ENCODE measurements at regions not wholly inside any gene's neighbourhood (a gene's known extent, or its start where the extent isn't known, plus 50 kb on each side); places are given as distances from the start of the nearest gene placed in this dataset.
A peak's percentile ranks its signal among the peaks of the same experiment; 100 is the strongest.

DNA sequence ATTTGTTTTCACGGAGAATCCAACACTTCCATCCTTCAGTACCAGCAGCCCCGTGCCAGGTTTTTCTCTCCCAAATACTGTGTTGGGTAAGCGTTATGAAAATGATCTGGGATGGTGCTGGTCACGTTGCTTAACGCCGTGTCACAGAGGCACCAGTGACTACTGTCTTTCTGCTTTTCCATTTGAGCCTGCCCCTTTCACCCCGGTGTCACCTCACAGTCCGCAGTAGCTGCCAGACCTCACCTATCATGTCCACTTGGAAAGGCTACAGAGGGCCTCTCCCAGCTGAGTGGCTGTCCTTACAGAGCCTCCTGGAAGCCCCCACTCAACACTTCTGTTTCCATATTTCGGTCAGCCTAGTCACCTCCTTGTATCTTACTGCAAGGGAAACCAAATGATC is 176.5 kb upstream of the ARID1B start:
- peak overlapping the region; percentile 10 for H3K4me3 Mint-ChIP-seq (ENCODE audit: unreplicated experiment)
- H3K4me1 Mint-ChIP-seq (ENCODE audit: low read depth, unreplicated experiment) = peaks cover 38% of the 10 kb centered on the region
- no peak for DNase-seq
- peaks cover 10% of the 10 kb centered on the region for H3K9me3 Mint-ChIP-seq (ENCODE audit: unreplicated experiment)
- peak overlapping the region; percentile 65 for H3K27ac Mint-ChIP-seq (ENCODE audit: unreplicated experiment)
- TF ChIP-seq, protein P1, sequence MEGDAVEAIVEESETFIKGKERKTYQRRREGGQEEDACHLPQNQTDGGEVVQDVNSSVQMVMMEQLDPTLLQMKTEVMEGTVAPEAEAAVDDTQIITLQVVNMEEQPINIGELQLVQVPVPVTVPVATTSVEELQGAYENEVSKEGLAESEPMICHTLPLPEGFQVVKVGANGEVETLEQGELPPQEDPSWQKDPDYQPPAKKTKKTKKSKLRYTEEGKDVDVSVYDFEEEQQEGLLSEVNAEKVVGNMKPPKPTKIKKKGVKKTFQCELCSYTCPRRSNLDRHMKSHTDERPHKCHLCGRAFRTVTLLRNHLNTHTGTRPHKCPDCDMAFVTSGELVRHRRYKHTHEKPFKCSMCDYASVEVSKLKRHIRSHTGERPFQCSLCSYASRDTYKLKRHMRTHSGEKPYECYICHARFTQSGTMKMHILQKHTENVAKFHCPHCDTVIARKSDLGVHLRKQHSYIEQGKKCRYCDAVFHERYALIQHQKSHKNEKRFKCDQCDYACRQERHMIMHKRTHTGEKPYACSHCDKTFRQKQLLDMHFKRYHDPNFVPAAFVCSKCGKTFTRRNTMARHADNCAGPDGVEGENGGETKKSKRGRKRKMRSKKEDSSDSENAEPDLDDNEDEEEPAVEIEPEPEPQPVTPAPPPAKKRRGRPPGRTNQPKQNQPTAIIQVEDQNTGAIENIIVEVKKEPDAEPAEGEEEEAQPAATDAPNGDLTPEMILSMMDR (IDR thresholded peaks at IDR 0.05; ENCODE audit: partially characterized antibody, unreplicated experiment) = no peak
- H3K36me3 Mint-ChIP-seq (ENCODE audit: unreplicated experiment) = no peaks in the 10 kb centered on the region
- H3K27me3 Mint-ChIP-seq (ENCODE audit: unreplicated experiment) = peaks cover 5% of the 10 kb centered on the region

DNA sequence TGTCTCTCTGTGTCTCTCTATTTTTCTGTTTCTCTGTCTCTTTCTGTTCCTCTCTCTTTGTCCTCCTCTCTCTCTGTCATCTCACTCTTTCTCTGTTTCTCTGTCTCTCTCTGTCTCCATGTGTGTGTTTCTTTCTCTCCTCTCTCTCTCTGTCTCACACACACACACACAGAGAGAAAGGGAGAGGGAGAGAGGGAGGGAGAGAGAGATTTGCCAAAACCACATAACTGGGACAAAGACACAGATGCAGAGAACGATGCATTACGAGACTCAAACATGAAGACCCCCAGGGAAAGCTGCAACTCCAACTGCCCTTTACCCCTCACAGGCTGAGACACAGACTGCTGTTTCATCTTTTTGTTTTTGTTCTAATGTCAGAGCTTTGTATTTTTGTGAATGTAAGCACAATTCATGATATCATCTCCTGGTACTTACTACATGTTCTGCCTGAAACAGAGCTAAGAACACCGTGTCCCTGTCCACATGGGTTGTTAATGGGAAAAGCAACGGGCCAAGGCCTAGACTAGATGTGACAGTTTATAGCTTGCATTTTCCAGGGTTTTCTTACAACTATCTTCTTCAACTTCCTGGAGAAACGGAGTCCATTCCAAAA is 177.1 kb upstream of the ARID1B start:
- Mint-ChIP-seq H3K27ac (ENCODE audit: unreplicated experiment) (peak overlapping the region; percentile 65), H3K4me1 (ENCODE audit: low read depth, unreplicated experiment) (peaks cover 38% of the 10 kb centered on the region), H3K36me3 (ENCODE audit: unreplicated experiment) (no peaks in the 10 kb centered on the region), H3K27me3 (ENCODE audit: unreplicated experiment) (peaks cover 6% of the 10 kb centered on the region), H3K4me3 (ENCODE audit: unreplicated experiment) (no peak overlapping the region), H3K9me3 (ENCODE audit: unreplicated experiment) (peaks cover 10% of the 10 kb centered on the region)
- no peak for DNase-seq
- TF ChIP-seq, protein P1 (IDR thresholded peaks at IDR 0.05; ENCODE audit: partially characterized antibody, unreplicated experiment) = no peak

DNA sequence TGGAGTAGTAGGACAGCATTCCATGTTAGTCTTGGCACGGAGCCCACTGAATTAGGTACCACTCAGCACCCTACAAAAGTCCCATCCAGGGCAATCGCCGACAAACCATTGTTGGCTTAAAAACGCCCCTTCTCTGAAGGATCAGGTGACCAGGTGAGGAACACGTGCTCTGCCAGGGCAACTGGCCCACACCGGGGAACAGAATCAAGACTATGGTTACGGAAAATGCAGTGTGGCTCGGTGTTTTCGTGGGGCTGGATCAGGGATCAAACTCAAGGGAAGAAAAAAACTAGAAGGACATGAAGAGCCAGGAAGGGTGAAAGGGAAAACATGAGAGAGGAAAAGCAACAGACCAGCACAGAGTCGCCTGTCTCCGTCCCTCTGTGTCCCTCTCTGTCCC is 177.8 kb upstream of the ARID1B start:
- TF ChIP-seq, protein P1 (IDR thresholded peaks at IDR 0.05; ENCODE audit: partially characterized antibody, unreplicated experiment) = no peak
- Mint-ChIP-seq H3K4me1 (ENCODE audit: low read depth, unreplicated experiment) (peaks cover 38% of the 10 kb centered on the region), H3K36me3 (ENCODE audit: unreplicated experiment) (no peaks in the 10 kb centered on the region), H3K27me3 (ENCODE audit: unreplicated experiment) (peaks cover 9% of the 10 kb centered on the region), H3K27ac (ENCODE audit: unreplicated experiment) (no peak overlapping the region), H3K4me3 (ENCODE audit: unreplicated experiment) (no peak overlapping the region), H3K9me3 (ENCODE audit: unreplicated experiment) (peaks cover 6% of the 10 kb centered on the region)
- no peak for DNase-seq

DNA sequence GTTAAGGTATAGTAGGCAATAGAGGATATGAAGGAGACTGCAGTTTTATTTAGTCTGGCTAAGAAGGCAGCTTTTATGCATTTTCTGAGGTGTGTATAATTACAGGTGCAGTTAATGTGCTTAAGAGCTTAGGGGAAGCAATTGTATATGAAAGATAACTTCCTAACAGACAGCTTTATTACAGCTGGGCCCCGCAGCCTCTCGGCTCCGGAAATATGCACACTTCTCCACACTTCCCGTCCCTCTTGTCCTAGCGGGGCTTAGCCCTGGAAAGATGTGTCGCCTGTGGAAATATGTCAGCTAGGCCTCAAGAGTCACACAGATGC is 178.4 kb upstream of the ARID1B start:
- Mint-ChIP-seq H3K9me3 (ENCODE audit: unreplicated experiment) (peaks cover 5% of the 10 kb centered on the region), H3K27ac (ENCODE audit: unreplicated experiment) (no peak overlapping the region), H3K4me3 (ENCODE audit: unreplicated experiment) (no peak overlapping the region), H3K27me3 (ENCODE audit: unreplicated experiment) (peaks cover 9% of the 10 kb centered on the region), H3K36me3 (ENCODE audit: unreplicated experiment) (no peaks in the 10 kb centered on the region), H3K4me1 (ENCODE audit: low read depth, unreplicated experiment) (peaks cover 38% of the 10 kb centered on the region)
- TF ChIP-seq, protein P1 (IDR thresholded peaks at IDR 0.05; ENCODE audit: partially characterized antibody, unreplicated experiment) = no peak
- no peak for DNase-seq

DNA sequence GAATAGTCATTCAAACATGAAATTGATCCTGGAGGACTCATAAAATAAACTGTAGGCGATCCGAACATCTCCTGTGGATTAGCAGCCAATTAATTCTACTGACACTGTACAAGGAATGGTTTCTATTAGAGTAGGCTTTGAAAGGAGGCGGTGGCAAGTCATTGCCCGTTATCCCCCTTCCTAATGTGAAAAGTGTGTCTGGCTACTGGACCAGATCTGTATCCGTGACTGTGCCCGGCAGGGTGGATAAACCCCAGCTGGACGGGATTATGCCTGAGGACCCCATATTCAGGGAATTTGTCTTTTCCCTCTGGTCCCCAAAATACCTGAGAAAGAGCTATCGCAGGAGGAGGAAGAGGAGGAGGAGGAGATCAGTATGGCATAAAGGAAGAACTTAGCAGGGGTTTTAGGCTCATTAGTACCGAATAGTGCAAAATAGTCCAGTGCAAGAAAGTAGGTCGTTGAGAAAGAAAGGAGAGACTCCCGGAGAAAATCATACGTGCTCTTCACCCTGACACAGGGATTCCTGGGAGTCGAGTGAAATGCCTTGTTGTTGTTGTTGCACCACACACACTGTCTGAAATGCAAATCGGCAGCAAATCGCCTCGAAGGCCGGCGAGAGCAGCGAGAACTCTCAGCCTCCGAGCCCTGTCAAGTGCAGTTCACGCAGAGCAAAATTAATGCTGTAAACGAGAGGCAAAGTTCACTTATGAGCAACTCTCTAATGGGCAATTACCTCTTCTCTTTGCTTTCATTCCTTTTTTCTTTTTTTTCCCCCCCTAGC is 178.9 kb upstream of the ARID1B start:
- Mint-ChIP-seq H3K27me3 (ENCODE audit: unreplicated experiment) (peaks cover 9% of the 10 kb centered on the region), H3K4me3 (ENCODE audit: unreplicated experiment) (no peak overlapping the region), H3K27ac (ENCODE audit: unreplicated experiment) (no peak overlapping the region), H3K36me3 (ENCODE audit: unreplicated experiment) (no peaks in the 10 kb centered on the region), H3K4me1 (ENCODE audit: low read depth, unreplicated experiment) (peaks cover 38% of the 10 kb centered on the region), H3K9me3 (ENCODE audit: unreplicated experiment) (peaks cover 5% of the 10 kb centered on the region)
- no peak for DNase-seq
- TF ChIP-seq, protein P1 (IDR thresholded peaks at IDR 0.05; ENCODE audit: partially characterized antibody, unreplicated experiment) = no peak
